ENCODE measurements at regions not wholly inside any gene's neighbourhood (a gene's known extent, or its start where the extent isn't known, plus 50 kb on each side); places are given as distances from the start of the nearest gene placed in this dataset.

- no peak for TF ChIP-seq CTCF (IDR thresholded peaks at IDR 0.05; ENCODE audit: low read depth, low read length)
- TF ChIP-seq EZH2phosphoT487 (IDR thresholded peaks at IDR 0.05; ENCODE audit: low read depth): no peak
Observed at GRCh38 chr6:163827143-163827542, 412.6 kb downstream of the QKI start.
